OCI-LY7 (cell line): ENCODE measurements at regions not wholly inside any gene's neighbourhood (a gene's known extent, or its start where the extent isn't known, plus 50 kb on each side); places are given as distances from the start of the nearest gene placed in this dataset.

Source experiments
- EZH2phosphoT487 ChIP-seq: fragments of 200-600 bp; sonication (generic); IDR thresholded peaks from 2 replicates; pipeline ENCODE4 v1.6.1; 2018; ENCODE audit warnings: low read depth, borderline replicate concordance, mild to moderate bottlenecking, mixed run types, antibody characterized with exemption, low read length, moderate library complexity, mixed read lengths
- TF ChIP-seq, protein P1 (sequence below): fragments of 200-600 bp; sonication (generic); conservative IDR thresholded peaks from 2 replicates; pipeline ENCODE4 v1.5.1; 2014; ENCODE audit warnings: mild to moderate bottlenecking, antibody characterized with exemption, low read length, moderate library complexity, mixed read lengths

DNA sequence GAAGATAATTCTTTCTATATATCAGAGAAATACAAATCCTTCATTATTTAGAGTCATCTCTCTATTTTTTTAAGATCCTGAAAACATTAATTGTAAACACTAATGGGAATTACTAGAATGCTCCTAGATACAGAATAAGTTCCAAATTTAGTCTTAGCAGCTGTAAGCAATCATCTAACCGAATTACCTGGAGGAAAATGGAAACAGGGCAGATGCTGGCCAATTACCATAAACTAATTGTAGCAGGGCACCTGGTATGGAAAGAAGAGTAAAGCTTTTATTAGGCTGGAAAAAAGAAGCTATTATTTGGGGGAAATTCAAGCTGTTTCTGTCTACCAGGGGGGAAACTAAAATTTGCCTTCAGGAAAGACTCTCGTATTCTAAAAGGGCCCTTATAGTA lies 257.5 kb downstream of the MMUT start:
- TF ChIP-seq, protein P1, sequence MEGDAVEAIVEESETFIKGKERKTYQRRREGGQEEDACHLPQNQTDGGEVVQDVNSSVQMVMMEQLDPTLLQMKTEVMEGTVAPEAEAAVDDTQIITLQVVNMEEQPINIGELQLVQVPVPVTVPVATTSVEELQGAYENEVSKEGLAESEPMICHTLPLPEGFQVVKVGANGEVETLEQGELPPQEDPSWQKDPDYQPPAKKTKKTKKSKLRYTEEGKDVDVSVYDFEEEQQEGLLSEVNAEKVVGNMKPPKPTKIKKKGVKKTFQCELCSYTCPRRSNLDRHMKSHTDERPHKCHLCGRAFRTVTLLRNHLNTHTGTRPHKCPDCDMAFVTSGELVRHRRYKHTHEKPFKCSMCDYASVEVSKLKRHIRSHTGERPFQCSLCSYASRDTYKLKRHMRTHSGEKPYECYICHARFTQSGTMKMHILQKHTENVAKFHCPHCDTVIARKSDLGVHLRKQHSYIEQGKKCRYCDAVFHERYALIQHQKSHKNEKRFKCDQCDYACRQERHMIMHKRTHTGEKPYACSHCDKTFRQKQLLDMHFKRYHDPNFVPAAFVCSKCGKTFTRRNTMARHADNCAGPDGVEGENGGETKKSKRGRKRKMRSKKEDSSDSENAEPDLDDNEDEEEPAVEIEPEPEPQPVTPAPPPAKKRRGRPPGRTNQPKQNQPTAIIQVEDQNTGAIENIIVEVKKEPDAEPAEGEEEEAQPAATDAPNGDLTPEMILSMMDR = no peak
- no peak for TF ChIP-seq EZH2phosphoT487
